HS-5 (cell line): ENCODE measurements at regions not wholly inside any gene's neighbourhood (a gene's known extent, or its start where the extent isn't known, plus 50 kb on each side); places are given as distances from the start of the nearest gene placed in this dataset.
"Not testable (repeated sequence)": the region's sequence is repeated elsewhere in the genome, so short reads cannot be mapped to it uniquely, and the experiment has no call there.

ENCODE experiments used
- DNase-seq: peaks from one replicate; pipeline ENCODE4 v3.0.0-alpha.2; 2012; ENCODE audit warnings: low read depth

DNA sequence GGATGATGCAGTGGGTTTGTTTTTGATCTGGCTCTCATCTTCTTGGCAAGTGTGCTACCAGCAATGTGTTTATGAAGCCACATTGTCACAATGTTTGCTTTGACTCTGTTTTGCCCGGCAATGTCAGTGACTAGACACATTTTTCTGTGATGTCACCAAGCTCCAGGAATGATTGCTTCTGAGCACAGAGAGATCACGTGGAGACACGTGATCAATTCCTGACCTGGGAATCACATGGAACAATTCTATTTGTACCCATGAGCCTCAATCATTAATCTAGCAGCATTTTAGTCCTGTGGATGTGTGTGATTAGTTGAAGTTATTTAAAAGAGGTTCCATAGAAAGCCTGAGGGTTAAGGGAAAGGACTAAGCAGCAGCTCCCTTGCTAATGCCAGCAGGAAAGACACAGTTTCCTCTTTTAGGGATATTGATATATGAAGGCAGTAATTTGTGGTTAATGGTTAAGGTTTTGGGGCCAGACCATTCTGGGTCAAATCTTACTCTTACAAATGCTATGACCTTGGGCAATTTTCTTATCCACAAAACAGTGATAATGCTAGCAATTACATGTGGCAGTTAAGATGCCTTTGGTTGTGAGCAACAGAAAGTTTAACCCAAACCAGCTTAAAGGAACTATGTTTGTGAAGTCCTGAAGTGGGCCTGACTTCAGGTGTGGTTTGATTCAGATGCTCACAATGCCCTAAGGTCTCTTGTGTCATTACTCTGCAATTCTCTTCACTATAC is 59.0 kb downstream of the FASLG start:
- DNase-seq: no peak

DNA sequence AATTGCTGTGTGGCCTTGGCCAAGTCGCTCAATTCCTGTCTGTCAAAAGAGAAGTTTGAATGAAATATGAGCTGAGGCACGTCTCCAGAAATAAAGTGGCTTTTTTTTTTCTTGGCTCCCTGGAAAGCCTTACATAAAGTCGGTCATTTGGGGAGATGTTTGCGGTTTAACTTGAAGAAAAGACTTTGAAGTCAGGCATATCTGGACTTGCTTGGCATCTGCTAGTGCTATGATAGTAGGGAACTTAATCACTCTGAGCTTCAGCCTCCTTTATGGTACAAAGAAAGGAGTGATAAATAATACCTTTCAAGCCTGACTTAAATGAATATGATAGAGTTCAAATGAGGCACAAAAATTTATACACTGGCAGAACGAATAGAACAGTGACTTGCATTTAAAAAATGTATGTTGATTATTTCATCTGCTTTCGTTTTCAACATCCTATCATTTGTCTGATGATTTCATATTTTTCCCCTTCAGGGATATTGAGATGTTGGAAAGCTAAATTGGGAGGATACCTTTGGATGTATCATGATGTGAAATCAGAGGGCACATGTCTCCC is 60.2 kb downstream of the FASLG start:
- no peak for DNase-seq

GRCh38 chr1:172719694-172720138 is 60.8 kb downstream of the FASLG start:
- no peak for DNase-seq

DNA sequence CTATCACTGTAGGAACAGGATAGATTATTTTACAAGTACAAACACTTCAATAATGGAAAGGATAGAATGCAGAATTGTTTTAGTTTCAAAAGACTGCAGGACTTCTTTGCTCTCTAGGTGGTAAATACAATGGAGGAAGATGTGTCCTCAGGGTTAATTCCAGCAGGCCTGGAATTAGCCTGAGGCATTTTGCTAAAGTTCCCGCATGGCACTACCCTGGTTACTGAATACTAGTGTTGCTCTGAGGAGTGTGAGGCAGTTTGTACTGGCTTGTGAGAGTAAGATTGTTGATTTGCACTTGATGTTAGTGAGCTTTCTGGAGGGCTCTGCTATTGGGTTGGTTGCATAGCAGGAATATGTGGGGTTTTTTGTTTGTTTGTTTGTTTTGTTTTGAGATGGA is 61.4 kb downstream of the FASLG start:
- no peak for DNase-seq

DNA sequence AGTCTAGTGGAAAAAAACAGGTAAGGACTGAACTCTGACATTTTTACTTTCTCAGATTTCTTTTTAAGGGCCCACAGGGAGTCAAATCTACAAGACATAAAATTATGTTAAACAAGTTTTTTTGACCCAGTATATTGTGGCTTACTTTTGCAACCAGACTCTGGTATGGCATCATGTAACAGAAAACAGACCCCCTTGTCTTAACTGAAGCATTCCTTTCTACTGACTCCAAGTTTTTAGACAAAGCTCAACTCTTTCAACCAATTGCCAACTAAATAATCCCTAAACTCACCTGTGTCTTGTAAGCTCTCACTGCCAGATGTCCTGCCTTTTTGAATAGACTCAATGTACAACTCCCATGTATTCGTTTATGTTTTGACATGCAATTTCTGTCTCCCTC is 64.3 kb downstream of the FASLG start:
- no peak for DNase-seq

GRCh38 chr1:172724232-172724631 is 65.3 kb downstream of the FASLG start:
- DNase-seq: no peak

DNA sequence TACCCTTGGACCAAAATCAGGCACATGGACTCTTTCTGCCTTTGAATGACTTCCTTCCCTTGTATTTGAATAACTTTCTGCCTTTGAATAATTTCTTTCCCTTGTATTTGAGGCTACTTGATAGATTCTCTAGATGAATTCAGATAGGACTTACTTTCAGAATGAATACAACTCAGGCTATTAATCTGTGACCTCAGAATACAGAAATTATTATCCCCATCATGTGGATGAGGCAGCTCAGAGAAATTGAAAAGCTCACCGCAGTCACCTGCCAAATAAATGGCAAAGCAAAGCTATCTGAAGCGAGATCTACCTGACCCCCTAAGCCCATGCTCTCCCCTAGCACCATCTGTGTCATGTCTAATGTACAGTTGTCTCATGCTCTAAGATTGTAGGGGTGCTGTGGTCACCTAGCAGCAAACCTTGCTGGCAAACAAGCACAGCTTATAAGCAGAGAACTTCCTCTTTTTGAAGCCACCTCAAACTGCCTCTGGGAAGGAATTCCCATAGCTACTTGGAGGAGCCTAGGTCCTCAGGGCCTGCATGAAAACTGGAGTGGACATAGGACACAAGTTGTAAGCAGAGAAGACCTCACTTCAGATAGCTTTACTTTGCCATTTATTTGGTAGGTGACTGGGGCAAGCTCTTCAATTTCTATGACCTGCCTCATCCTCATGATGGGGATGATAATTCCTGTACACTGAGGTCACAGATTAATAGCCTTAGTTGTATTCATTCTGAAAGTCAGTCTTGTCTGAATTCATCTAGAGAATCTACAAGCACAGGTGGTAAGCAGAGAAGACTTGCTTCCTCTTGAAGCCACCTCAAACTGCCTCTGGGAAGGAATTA is 66.1 kb downstream of the FASLG start:
- no peak for DNase-seq

DNA sequence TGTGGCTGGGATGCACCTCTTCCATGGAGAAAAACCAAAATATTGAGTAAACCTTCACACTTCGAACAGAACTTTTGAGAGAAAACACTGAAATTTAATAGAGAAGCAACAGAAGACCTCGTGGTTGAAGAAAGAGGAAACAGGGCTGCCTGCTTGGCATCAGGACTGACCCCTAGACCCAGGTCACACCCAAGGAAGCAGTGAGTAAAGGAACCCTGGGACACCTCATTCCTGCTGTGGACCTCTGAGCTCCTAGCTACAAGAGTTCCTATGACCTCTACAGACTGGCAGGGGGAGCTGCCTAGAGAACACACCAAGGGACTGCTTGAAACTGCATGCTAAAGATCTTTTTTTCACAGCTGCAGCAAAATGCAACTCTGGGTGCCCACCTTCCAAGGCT is 67.8 kb downstream of the FASLG start:
- DNase-seq: no peak

DNA sequence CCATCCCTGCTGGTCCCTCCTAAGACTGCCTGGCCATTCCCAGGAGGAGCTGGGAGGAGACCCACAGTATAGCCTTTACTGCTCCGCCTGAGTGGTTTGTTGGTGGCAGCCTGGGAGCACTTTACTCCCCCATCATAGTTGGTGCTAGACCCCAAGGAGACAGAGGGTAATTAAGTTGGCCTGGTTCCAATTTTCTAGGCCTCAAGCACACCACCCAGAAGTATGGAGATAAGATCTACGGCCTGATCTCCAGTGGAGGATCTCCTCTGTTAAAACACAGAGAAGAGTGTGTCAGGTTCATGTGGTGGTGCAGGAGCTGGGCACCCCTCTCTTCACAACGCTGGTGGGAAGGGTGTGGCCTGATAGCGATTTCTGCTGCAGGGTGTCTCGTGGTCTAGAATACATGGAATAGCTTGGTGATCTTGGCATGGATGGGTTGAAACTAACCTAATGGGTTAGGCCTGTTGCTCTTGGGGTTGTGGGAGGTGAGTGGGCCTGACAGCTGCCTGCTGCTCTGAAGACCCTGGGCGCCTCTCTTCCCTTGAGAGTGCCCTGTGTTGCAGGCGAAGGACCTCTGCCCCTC is 68.5 kb downstream of the FASLG start:
- DNase-seq: no peak

DNA sequence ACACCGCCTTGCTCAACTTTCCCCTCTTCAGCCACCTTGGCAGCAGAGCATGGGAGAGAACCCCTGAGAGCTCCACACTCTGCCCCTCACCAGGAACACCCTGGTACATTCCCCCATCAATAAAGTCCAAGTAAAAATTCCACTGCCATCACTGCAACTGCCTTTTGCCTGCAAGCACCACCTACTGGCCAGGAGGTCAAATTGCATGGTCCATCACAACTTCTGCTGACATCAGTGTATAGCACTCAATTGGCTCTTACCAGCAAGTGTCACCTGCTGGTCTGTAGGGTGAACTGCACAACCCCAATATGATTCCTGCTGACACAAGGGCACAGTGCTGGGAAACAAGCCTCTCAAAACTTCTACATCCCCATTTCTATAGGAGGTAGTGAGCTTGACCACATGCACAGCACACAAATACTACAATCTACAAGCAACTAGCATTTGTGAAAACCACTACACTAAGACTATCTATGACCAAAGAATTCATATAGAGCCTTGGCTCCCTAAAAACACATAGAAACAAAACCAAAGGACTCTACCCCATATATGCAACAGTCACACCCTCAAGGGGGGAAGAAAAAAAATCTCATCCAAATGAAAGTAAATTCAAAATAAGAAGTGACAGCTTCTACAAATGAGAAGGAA is 69.2 kb downstream of the FASLG start:
- no peak for DNase-seq

- DNase-seq: not testable (repeated sequence)
Observed at GRCh38 chr1:172728705-172729104, 69.8 kb downstream of the FASLG start.

DNA sequence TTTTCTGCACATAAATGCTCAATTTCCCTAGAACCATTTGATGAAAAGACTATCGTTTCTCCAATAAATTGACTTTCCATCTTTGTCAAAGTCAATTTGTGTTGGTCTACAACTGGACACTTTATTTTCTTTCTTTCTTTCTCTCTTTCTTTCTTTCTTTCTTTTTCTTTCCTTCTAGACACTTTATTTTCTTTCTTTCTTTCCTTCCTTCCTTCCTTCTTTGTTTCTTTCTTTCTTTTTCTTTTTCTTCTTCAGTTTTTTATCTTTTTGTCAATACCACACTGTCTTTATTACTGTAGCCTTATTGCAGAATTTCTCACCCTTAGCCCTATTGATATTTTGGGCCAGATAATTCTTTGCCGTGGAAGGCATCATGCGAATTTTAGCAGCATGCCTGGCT is 73.5 kb downstream of the FASLG start:
- DNase-seq: no peak

DNA sequence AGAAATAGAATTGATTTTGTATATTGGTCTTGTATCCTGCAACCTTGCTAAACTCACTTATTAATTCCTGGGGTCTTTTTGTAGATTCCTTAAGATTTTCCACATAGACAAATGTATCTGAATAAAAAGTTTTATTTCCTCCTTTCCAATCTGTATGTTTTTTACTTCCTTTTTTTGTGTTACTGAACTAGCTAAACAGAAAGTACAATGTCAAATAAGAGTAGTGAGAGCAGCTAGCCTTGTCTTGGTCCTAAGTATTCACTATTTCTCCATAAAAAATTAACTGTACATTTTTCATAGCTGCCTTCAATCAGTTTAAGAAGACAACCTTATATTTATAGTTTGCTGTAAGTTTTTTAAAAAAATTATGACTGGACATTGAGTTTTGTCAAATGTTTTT is 74.9 kb downstream of the FASLG start:
- no peak for DNase-seq

GRCh38 chr1:172738389-172738788 is 79.5 kb downstream of the FASLG start:
- DNase-seq: no peak

- DNase-seq: no peak
Observed at GRCh38 chr1:172742599-172743500, 83.9 kb downstream of the FASLG start.

- peak; percentile 58 for DNase-seq
Observed at GRCh38 chr1:172745014-172745413, 86.1 kb downstream of the FASLG start.

DNA sequence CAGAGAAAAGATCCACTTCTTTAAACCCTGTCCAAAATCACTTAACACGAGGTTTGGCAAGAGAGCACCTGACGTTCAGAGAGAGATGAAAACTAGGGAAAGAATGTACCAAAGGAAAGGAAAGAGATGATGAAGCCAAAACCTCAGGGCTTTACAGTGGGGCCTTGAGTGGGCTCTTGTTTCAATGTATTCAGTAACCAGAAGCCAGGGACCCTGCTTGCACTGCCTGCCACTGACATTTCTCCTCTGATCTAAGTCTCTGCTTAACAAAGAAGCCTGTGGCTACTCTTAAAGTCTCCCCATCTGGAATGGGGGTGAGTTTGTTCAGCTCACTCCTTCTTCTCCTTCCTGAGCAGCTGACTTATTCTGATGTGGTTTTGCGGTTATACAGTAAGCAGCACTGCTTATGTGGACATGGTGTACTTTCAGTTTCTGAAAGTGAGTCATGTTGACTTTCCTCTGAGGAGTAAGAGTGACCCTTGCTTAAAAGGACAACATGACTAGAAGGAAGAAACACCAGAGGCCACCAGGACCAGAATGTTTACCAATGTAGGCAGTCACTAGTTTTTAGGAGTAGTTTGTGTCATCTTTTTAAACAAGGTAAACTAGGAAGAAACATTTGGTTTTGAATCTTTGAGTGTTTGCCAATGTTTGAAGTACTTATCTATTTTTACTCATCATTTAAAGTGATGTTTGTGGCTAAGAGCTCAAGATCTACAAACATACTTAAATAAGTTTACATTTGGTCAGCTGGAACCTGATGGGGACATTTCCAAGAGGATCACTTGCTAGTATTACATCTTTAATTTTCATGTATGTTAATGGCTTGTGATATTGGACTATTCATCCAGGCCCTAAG is 87.4 kb downstream of the FASLG start:
- DNase-seq: peak; percentile 97

DNA sequence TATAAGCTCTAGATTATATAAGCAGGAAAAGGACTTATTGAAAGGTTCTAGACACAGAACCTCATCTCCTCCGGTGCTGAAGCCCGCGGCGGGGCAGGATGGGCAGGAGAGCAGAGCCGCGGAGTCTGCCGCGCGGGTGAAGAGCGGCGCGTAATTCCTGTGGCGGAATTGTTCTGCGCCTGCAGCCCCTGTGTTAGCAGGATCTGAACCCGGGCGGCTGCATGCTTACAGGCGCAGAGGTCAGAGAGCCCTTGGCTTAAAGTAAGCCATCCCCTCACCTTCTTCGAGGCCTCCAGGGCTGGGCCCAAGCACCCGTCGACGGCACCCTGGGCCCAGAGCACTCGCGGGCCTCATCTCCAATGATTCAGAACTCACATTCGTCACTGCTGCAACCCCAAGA is 89.3 kb downstream of the FASLG start:
- DNase-seq: no peak

- DNase-seq: no peak
Observed at GRCh38 chr1:172751683-172752082, 92.8 kb downstream of the FASLG start.

GRCh38 chr1:172753964-172754363 is 95.1 kb downstream of the FASLG start:
- DNase-seq: no peak
